GM21447 (cell line): ENCODE measurements at regions not wholly inside any gene's neighbourhood (a gene's known extent, or its start where the extent isn't known, plus 50 kb on each side); places are given as distances from the start of the nearest gene placed in this dataset.

Experiments used
- ATAC-seq: cut with Tn5 transposase; IDR thresholded peaks from one replicate; pipeline ENCODE4 v1.9.1; 2021; ENCODE audit not compliant: unreplicated experiment

DNA sequence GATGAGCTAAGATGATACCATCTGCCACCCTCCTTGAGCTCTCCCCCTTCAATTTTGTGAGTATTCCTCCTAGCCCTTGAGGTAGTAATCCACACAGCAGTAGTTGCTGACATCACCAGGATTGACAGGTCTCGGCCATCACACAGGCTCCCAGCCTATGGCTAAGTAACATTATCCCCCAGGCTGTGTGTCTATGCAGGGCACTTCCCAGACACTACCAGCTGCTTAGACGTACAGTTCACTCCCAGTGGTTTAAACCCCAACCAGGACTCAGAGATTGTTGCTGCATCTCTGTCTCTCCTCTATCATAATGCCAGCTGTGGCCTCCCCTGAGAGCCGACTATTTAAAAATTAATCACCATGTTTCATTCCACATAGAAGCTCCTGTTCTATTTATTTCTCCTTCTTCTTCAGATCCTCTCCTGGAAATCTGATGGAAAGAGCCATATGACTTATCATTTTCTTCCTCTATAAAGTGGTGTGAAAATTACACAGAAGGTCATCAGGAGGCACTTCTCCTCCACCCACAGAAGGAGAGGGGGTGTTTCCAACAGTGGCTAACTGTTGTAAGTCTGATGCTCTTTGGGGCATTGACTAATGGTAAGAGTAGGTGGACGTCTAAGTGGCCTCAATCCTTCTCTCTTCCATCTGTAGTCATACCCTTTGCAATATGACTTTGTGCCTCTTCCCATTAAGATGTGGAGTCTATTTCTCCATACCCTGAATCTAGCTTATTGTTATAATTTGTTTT lies 396.3 kb downstream of the SETD4 start:
- no peak for ATAC-seq

GRCh38 chr21:35658242-35658641 lies 402.1 kb downstream of the SETD4 start:
- no peak for ATAC-seq

- no peak for ATAC-seq
Observed at GRCh38 chr21:35652872-35653271, 407.5 kb downstream of the SETD4 start.

DNA sequence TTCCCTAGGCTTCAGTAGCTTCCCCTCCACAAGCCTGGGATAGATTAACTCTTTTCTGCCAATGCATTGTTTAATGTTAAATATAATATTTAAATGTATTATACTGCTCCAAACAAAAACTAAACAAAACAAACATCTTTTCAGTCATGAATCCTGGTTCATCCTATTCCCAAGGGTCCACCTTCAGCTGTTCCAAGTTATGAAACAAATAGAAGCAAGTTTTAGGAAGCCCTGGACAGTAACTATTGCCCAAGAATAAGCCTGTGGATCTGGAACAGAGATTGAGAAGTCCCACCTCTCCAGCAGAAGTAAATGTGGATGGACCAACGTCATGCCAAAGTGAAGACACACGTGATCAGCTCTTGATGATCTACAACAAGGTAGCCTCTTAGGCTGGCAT lies 408.1 kb downstream of the SETD4 start:
- ATAC-seq, result no peak

DNA sequence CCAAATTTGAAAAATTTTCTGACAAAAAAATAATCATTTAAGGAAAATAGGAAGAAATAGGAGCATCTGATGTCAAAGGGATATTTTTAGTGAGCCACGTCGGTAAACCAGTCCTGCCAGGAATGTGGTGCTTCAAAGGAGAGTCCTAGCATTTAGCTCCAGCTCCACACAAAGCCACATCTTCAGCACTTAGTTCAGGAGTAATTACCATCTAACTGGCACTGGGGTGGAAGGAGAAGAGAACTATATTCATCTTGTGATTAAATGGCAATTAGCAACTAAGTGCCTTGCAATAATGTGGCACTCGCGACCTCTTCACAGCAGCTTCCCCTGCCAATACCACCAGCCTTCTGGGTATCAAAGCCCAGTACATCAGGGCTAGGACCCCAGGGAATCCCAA lies 409.1 kb downstream of the SETD4 start:
- ATAC-seq, result no peak

DNA sequence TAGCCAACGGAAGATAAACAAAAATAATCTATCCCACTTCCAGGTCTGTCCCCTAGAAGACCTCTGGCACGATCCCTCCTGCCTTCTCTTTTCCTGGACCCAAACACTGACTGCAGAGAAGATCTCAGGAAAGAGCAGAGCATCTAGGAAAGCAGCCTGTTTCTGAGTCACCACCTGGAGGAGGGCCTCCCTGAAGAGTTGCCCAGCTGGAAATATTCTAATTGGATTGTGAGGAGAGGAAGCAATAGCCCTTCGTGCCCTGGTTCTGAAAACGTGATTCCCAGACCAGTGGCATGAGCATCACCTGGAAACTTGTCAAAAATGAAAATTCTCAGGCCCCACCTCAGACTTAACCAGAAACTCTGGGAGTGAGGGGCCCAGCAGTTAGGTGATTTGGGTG lies 411.1 kb downstream of the SETD4 start:
- ATAC-seq, result no peak

GRCh38 chr21:35648512-35648911 lies 411.8 kb downstream of the SETD4 start:
- ATAC-seq, result no peak

DNA sequence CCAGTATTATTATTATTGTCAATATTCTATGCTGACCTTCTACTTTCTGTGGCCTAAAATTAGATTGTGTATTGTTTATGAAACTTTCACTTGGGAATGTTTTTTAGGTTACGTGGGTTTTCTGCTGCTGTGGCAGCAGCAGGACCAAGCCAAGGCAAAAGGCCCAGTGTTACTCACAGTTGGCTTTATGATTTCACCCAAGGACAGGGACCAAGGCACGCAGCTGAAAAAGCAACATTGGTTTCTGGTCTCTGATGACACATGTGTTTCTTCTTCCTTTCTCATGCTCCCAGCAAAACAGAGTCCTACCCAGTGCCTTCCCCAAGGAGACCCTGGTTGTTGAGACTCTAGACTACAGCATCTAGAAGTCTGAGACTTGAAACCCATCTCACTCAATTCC lies 413.7 kb downstream of the SETD4 start:
- ATAC-seq, result no peak

DNA sequence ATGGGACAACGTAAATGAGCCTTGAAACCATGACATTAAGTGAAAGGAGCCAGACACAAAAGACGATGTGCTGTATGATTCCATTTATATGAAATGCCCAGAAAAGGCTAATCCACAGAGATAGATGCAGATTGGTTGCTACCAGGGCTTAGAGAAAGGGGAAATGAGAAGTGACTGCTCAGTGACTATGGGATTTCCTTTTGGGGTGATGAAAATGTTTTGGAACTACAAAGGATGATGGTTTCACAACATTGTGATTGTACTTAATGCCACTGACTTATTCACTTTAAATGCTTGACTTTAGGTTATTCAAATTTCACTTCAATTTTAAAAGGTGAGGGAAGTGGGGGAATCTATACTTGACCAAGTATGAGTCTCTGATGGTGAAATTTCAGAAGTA lies 414.3 kb downstream of the SETD4 start:
- no peak for ATAC-seq

DNA sequence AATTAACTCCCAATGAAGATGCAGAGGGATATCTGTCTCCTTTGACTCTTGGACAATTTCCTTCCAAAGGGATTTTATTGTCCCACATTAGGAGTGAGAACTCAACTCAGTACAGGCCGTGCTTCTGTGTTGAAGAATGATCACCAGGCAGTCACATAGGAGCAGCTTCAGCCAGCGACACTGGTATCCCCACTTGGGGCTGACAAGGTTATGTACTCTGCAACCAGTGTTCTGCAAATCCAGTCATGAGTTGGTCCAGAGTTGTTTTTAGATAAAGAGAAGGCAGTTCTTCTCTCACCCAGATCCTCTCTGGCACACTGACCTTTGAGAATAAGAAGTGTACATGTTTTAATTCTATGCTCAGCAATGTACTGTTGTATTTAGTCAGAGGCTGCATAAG lies 415.8 kb downstream of the SETD4 start:
- no peak for ATAC-seq

DNA sequence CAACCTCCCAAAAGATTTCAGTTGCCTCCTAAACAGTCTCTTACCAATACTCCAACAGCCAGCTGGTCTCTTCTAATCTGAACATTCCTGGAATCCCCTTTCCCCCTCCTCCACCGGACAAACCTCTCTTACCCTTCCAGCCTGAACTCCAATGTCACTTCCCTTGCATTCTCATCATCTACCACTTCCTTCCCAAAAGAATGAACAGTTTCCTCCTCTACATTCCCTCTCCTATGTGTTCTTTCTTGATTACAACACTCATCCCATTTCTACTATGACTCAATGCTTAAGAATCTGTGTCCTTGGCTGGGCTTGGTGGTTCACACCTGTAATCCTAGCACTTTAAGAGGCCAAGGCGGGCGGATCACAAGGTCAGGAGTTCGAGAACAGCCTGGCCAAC lies 417.1 kb downstream of the SETD4 start:
- ATAC-seq, result no peak

DNA sequence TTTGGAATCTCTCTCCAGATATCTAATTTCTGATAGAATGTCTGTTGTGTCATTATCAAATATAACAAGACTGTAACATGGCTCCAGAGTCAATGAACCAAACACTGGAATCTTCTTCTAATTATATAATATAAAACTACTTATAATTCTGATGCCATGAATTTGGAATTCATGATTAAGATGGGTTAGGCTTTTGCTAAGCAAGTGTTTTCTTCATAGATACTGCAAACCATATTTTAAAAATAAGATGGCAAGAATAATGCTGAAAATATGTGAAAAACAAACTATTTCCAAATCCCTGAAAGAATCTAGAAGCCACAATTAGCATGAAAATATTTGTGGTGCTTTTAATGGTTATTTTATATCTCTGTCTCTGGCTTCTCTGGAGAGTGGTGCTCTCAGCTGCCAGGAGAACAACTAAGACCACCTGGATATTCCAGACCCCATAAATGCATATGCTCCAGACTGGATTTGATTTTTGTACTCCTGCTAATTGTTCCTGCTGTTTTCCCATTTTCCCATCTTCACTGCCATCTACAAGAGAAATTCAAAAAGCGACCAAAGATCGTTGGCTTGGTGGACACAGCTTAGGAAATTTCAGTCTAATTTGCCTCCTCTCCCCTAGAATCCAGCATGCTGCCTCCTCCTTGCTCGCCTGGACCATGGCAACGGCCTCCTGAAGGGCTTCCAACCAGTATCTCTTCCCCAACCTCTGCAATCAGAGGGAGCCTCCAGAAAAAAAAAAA lies 418.9 kb downstream of the SETD4 start:
- no peak for ATAC-seq

GRCh38 chr21:35637431-35637830 lies 422.9 kb downstream of the SETD4 start:
- ATAC-seq, result no peak

- no peak for ATAC-seq
Observed at GRCh38 chr21:35635994-35636393, 424.3 kb downstream of the SETD4 start.

DNA sequence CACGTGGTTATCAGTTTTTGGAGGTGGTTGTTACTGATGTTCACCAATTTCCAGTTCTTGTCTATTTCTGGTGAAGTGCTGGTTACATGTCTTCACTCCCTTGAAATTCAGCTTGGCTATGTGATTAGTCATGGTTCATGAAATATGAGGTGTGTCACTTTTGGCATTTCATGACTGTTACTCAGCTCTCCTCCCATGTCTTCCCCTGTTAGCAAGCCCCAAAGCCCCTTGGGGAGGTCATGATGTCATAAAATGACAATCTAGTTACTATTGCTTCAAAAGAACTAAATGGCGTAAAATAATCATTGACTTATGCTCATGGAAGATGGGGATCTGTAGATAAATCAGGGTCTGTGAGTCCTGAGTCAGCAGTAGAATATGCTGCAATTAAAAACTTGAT lies 425.1 kb downstream of the SETD4 start:
- no peak for ATAC-seq

- no peak for ATAC-seq
Observed at GRCh38 chr21:35633501-35633900, 426.8 kb downstream of the SETD4 start.

DNA sequence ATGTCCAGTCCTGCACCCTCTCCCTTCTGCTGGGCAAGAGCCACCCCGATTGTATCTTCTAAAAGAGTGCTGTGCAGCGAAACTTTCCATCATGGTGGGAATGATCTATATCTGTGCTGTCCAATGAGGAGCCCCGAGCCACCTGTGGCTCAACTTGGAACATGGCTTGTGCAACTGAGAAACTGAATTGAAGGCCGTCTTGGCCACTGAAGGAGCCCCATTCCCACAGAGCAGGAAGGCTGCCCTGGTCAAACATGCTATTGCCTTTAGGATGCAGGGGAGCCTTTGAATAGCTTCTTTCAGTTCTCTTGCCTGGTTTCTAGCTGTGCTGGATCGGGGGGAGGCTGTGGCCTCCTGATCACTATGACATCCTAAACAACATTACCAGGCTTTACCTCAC lies 427.6 kb downstream of the SETD4 start:
- ATAC-seq, result no peak

DNA sequence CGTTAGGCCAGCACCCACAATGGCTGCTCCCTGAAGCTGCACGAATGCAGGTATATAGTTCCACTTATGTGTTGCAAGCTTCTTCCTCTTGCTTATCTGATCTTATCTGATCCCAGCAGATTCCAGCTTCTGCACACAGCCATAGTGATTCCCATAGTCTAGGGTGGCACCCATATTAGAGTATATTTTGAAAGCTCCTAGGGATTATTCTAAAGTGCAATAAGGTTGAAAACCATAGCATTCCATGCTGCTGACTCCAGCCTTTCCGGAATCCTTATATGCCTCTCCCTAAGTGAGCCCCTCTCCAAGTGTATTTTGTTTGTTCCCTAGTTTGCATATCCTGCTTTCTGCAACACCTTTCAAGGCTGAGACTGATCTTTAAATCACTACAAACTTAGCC lies 432.0 kb downstream of the SETD4 start:
- no peak for ATAC-seq

DNA sequence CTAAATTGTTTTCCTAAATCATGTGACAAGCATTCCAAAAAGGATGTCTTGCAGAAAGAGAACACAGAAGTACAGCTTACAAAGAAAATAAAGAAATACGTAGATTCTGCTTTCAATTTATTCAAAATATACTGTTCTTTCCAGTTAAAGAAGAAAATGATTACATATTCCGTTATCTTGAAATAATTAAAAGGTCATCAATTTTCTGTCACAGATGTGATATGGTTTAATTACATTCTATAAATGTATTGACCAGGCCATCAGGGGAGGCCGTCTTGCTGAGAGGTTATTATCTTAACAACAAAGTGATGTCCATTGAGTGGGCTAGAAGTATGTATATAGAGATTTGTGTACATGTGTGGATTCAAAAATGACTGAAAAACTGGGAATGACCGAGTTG lies 432.9 kb downstream of the SETD4 start:
- ATAC-seq, result no peak

DNA sequence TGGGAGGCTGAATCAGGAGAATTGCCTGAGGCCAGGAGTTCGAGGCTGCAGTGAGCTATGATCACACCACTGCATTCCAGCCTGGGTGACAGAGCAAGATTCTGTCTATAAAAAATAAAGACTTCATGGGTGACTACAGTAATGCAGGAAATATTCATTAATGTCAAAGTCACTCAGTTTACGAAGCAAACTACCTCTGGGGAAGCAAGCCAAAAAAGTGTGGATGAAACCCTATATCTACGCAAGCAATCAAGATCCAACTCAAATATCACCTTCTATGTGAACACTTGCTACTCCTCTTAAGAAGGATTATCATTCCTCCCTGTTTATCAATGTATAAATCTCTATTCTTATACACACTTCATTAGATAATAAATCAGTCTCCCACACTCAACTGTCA lies 434.8 kb downstream of the SETD4 start:
- ATAC-seq, result no peak

GRCh38 chr21:35624901-35625300 lies 435.4 kb downstream of the SETD4 start:
- ATAC-seq, result no peak

DNA sequence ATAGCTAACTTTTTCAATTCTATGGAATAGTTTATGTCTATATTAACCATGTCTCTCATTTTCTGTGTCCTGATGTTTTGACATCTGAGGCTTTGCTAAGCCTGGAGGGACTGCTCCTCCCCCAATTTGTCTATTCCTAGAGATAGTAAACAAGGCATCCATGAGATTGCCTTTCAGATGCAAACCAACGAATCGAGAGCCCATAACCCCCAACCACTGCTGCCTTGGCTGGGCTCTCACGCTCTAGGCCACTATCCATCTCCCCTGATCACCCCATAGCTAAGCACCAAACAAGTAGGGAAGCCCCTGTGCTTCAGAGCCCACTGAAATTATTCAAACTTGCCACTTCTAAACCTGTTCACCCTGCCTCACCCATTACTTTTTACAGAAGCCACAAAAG lies 437.7 kb downstream of the SETD4 start:
- ATAC-seq, result no peak

GRCh38 chr21:35619184-35619583 lies 441.1 kb downstream of the SETD4 start:
- ATAC-seq, result no peak
